Right ventricle myocardium superior (tissue), 1 donor: ENCODE measurements at regions not wholly inside any gene's neighbourhood (a gene's known extent, or its start where the extent isn't known, plus 50 kb on each side); places are given as distances from the start of the nearest gene placed in this dataset.
A peak's percentile ranks its signal among the peaks of the same experiment; 100 is the strongest.
"Not testable (repeated sequence)": the region's sequence is repeated elsewhere in the genome, so short reads cannot be mapped to it uniquely, and the experiment has no call there.

Source experiments
- ATAC-seq: fragments of 200-7000 bp; cut with Tn5 transposase; one replicate; pipeline ENCODE4 v1.9.1; 2020; ENCODE audit warnings: mild to moderate bottlenecking; ENCODE audit not compliant: poor library complexity
- DNase-seq: peaks from one replicate; pipeline ENCODE4 v3.0.0-alpha.2; 2020
- intact Hi-C: fragments of 100-400 bp; cut with DNase I; formaldehyde crosslinking; loops from one replicate; pipeline ENCODE4 v1.11.2; 2022
- donor health status: DM: no; HTN: yes; CAD: no; lungs with severe emphysema.

DNA sequence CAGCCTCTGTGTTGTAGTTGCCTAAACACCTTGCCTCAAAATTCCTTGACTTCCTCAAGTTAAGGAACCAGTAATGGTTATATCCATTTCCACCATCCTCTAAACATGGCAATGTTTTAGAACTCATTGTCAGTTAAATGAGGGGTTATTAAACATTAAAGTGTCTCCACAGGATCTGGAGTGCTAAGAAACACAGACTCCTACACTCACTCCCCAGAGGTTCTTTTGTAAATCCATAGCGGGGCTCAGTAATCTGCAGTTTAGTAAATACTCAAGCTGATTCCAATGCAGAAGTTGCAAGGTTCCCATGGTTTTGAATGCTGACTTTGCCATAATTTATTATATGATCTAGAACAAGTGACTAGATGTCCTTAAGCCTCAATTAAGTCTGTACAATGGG is 245.5 kb downstream of the GPAT3 start:
- DNase-seq = no peak
- intact Hi-C loops = loop anchor here (2.0 kb wide), 1 partner anchor 65 kb away; no protein-coding TSS in a partner anchor
- no peak for ATAC-seq

DNA sequence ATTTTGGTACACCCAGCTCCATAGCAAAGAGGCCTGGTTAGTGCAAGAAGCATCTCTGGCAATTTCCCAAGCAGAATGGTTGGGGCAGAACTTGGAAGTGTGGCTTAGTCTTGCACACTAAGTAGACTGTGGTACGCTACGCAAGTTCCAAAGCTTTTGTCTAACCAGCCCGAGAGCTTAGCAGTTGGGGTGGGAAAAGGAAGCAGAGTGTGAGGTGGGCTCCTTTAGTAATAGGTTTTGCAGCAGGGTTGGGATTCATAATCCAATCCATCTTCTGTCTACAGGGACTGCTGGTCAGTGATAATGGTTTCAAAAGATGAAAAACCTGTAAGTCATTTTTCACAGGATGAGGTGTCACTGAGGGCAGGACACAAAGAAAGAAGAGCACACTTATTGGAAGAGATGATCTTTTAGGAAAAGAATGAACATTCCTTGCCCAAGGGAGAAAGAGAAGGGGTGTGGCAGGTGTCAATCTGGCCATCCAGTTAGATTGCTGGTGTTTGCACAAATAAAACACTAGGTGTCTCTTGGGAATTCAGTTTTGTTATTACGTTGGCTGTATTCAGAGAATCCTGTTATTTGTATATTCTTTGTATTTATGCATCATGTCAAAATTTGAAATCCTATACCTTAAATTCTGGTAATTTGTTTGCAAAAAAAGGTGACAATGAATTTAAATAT is 244.3 kb downstream of the GPAT3 start:
- no peak for ATAC-seq
- intact Hi-C loops = loop anchor here (2.0 kb wide), 1 partner anchor 67 kb away; no protein-coding TSS in a partner anchor
- no peak for DNase-seq

DNA sequence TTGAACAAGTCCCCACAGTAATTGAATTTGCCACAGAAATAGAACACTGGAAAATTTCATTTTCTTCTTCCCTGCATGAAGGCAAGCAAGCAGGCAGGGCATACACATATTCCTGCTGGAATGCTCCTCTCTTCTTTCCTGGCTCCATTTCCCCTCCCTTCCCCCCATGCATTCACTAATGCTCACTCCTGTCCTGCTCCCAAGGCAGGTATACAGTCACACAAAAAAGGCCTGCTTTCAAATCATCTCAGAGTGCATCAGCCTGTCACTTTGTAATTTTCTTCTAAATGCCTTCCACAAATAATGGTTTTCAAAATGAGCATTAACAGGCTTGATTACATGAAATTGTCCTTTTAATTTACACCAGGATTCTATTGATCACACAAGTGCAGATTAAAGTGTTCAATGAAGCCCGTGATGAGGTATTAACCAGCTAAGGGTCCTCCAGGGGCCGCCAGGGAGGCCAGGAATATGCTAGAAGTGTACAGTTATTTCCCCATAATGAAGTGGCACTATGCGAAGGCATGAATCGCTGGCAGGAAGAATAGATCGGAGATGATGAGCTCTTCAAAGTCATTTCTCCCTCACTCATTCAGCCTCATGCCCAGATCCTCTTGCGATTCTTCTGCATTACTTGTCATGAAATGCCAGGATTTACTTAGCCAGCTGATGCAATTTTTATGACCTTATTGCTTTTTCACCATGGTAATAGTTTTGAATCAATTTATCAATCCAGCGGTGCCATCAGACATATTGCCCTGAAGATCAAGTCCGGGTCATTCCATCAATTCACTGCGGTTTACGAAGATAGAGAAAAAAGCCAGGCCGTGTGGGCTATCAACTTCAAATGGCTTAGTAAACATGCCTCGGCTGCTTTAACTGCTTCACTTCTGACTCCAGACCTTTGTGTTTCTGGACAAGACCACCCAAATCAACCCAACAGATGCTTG is 243.5 kb downstream of the GPAT3 start:
- intact Hi-C loops = loop anchor here (2.0 to 10.0 kb wide), 2 partner anchors 67 to 725 kb away; no protein-coding TSS in a partner anchor
- ATAC-seq (no peak), DNase-seq (no peak)

DNA sequence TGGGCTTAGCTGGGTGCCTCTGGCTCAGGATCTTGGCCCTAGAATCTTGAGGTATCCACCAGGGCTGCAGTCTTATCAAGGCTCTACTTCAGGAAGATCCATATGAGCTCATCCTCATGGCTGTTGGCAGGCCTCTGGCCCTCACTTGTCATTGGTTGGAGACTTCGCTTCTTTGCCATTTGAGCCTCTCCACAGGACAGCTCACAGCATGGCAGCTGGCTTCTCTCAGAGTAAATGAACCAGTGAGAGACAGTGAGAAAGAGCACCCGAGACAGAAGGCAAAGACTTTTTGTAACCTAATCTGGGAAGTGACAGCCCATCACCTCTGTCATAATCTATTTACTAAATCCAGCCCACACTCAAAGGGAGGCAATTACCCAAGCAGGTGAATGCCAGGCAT is 236.8 kb downstream of the GPAT3 start:
- intact Hi-C loops = loop anchor here (10.0 kb wide), 1 partner anchor 732 kb away; no protein-coding TSS in a partner anchor
- no peak for DNase-seq
- no peak for ATAC-seq

DNA sequence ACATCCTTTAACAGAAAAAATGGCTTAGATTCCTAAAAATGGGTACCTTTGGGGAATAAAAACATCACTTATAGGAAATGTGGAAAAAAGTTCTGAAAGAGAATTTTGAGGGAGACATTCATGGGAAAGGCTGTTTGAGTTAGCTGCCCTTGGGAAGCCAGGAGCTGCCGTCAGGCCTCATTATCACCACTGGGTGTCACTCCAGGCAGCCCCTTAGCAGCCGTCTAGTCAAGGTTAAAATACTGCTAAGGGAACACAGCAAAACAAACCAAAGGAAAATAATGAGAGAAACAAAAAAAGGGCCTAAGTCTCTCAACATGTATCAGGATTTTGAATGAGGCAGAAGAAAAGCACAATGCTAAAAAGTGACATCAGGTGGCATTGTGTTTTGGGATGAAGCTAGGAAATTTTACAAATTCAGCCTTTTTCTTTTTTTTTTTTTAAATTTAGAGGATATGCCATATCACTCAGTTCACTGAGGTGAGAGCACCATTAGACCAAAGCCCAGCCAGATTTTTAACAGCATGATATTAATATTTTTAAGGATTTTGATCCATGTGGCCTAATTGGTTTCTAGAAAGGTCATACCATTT is 235.3 kb downstream of the GPAT3 start:
- intact Hi-C loops = loop anchor here (10.0 kb wide), 1 partner anchor 734 kb away; no protein-coding TSS in a partner anchor
- ATAC-seq = peak; percentile 85
- peak; percentile 45 for DNase-seq

DNA sequence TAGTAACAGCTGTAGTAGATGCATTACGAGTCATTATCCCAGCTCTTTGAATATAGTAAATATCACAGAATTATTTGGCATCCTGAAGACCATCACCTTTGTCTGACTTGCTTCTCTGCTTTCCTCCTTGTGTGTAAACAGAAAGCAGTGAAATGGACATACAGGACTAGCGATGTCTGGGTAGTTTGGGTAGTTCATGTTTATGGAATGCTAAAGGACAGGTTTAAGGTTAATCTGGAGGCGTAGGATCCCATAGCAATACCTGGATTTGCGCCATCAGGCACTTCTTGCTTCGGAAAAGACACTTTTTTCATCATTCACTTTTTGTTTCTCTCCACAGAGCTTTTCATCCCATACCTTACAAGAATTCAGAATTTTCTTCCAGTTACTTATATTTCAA is 232.2 kb downstream of the GPAT3 start:
- no peak for ATAC-seq
- no peak for DNase-seq
- intact Hi-C loops = no loop called here

DNA sequence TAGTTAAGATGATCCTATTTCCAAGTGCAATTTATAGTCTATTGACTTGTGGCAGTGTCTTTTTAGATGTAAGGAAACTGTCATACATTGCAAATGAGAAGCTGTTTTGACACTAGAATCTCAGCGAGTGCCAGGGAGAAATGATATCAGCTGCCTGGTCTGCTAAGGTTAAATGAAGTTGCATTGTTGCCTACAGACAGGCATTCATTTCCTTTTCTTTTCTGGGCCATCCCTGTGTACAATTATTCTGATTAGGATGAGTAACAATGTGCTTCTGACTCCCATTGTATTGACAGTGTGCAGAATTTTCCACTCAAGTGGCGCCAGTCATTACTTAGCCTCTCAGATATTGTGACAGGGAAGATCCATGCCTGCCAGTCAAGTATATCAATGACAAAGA is 231.2 kb downstream of the GPAT3 start:
- DNase-seq (no peak), ATAC-seq (no peak)
- intact Hi-C loops = no loop called here

DNA sequence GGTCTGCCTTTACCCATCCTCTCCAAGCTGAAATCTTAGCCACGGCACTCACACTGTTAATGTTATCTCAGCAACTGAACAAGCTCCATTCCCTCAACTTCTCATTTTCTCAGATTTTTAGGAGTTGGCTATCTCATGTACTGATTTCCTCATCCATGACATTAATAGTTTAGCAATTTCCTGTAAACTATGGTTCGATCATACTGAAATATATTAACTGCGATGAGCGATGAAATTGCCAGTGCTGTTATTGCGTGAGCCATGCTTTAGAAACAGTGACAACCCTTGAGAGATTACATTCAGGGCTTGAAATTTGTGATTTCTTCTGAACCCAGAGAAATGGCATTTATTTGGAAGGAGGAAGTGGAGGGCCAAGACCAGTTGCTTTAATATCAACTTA is 223.7 kb downstream of the GPAT3 start:
- DNase-seq = no peak
- no peak for ATAC-seq
- intact Hi-C loops = no loop called here

DNA sequence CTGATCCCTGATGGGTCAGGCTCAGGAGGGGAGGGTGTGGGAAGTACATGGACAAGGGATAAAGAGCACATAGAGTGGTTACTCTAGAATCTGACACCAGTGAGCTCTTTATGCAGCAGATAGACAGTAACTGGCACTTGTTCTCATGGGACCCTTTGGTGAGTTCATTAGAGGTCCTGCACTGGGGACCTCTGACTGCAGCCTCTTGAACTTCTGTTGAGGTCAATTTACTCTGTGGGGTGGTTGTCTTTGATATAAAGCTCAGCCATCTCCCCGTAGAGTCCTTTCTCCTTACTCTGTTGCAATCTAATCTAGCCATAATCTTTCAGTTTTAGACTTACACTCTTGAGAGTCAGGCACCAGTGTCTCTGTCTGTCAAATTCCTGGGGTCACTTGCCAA is 222.4 kb downstream of the GPAT3 start:
- intact Hi-C loops = no loop called here
- DNase-seq (no peak), ATAC-seq (no peak)

DNA sequence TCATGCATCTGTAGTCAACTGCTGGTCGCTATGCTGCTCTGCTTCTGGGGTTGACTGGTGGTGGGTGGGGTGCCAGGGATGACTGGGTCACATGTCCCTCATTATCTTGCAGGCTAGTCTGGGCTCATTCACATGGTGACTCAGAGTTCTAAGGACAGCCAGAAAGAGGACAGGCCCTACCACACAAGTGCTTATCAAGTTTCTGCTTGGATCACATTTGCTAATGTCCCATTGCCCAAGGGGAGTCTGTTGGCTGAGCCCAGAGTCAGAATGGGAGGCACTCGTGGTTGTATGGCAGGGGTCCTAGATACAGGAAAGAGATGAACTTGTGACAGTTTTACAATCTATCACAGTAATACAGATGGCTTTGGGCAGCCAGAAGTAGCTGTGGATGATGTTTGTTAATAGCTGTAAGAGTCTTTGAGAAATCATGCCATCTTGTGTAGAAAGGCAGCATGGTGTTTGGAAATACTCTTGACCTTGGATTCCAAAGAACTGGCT is 221.3 kb downstream of the GPAT3 start:
- DNase-seq = no peak
- no peak for ATAC-seq
- intact Hi-C loops = no loop called here

DNA sequence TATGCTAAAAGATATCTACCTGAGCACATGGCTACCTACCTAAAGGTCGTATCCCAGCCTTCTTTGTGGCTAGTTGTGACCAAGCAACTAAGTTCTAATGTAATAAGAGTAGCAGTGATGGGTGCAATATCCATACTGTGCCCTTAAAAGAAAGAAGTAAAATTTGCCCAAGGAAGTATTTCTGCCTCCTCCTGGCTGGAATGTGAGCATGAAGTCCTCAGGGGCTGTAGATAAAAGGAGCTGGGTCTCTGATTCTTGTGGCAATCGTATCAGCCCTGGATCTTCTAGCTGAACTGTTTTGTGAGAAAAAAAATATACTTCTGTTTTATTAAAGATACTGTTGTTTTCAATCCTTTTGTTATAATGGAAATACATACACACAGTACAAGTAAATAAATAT is 217.4 kb downstream of the GPAT3 start:
- DNase-seq = no peak
- ATAC-seq = no peak
- intact Hi-C loops = no loop called here

DNA sequence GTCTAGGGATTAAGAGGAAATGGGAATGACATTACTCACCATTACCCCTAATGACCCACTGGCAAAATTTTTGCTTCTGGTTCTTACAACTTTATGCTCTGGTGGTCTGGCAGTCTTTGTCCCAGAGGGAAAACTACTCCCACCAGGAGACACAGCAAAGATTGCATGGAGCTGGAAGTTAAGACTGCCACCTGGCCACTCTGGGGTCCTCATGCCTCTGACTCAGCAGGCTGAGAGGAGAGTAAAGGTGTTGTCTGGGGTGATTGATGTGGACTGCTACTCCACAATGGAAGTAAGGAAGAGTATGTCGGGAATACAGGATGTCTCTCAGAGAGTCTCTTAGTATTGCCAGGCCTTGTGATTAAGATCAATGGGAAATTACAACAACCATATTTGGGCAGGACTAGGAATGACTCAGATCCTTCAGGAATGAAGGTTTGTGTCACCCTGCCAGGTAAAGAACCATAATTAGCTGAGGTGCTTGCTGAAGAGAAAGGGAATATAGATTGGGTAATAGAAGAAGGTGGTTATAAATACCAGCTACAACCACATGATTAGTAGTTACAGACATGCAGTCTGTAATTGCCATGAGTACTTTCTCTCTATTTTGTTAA is 215.5 kb downstream of the GPAT3 start:
- DNase-seq = no peak
- no peak for ATAC-seq
- intact Hi-C loops = no loop called here

DNA sequence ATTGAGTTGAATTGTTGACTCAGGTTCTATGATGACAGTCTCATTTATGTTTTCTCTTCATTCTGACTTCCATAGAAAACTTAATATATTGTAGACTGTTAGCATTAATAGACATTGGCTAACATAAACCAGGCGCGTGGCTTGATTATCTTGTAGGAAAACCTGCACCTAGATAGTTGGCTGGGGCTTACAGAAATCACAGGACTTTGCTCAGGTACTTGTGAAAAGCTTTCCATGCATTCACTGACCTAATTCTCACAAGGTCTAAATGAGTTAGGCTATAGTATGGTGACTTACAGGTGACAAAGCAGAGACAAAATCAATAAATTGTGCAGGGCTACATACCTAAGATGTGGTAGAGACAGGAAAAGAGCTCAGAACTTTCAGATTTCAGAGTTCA is 212.8 kb downstream of the GPAT3 start:
- intact Hi-C loops = no loop called here
- ATAC-seq (no peak), DNase-seq (no peak)

DNA sequence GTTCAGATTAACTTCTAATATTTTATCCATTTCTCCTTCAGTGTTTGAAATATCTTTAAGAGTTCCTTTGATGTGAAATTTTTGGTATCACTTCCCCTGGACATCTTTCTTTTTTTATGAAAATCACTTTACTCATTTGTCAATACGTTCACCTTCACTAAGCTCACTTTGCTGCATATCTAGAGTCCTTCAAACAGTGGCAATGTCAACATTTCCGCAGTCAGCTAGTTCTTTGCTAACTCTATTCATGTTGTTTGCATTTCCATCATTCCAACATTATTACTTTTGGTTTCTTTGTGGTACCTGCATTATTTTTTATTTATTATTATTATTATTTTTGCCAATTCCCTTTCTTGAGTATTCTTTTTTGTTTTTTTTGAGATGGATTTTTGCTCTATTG is 203.0 kb downstream of the GPAT3 start:
- no peak for DNase-seq
- no peak for ATAC-seq
- intact Hi-C loops = no loop called here

DNA sequence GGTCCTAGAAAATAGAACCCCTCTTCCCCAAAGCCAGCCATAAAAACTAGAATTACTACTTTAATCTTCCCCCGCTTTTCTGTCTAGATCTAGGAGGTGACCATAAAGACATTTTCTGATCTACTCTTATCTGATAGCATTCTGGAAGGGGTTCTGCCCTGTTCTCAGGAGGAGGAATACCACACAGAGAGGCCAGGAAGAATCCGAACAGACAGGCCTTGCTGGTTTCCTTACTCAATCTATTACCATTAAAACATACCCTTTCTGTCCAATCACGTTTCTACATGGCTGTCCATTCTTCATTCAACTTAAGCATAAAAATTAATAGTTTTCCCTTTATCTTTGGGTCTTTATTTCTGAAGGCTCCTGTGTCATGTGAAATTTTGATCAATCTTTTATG is 198.7 kb downstream of the GPAT3 start:
- intact Hi-C loops = no loop called here
- ATAC-seq (no peak), DNase-seq (no peak)

DNA sequence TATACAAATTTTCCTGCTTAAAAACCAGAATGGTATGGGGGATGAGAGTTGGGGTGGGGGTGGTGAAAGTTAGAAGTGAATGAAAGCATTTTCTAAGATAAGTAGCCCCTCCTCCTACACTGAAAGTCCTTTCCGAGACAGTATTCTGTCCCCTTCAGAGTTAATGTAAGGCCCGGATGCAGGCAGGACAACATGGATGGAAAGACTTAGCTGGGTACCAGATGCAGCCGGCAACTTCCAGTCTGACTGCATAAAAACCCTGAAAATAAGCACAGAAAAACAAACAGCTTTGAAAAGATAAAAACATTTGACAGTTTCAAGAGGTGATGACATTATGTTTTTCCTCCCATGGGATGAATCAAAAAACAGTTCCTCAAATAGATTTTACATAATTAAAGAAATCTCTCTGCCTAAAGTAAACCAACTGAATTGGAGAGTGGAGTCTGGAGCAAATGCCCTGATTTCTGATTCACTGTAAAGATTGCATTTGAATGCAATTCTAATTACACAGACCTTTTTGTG is 196.3 kb downstream of the GPAT3 start:
- DNase-seq (no peak), ATAC-seq (no peak)
- intact Hi-C loops = no loop called here

DNA sequence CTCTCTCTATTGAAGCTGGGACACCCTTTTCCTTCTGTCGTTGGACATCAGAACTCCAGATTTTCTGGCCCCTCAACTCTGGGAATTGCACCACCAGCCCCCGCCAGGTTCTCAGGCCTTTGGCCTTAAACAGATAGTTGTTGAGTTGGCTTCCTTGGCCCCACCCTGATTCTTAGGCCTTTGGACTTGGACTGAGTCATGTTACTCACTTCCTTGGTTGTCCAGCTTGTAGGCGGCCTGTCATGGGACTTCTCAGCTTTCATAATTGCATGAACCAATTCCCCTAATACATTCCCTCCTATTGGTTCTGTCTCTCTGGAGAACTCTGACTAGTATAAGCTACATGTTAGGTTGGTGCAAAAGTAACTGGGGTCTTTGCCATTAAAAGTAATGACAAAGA is 195.7 kb downstream of the GPAT3 start:
- DNase-seq (no peak), ATAC-seq (no peak)
- intact Hi-C loops = no loop called here

DNA sequence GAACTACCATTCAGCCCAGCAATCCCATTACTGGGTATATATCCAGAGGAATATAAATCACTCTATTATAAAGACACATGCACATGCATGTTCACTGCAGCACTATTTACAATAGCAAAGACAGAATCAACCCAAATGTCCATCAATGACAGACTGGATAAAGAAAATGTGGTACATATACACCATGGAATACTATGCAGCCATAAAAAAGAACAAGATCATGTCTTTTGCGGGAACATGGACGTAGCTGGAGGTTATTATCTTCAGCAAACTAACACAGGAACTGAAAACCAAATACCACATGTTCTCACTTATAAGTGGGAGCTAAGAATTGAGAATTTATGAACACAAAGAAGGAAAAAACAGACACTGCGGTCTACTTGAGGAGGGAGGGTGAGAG is 195.1 kb downstream of the GPAT3 start:
- DNase-seq, ATAC-seq, intact Hi-C loops: not testable (repeated sequence)

DNA sequence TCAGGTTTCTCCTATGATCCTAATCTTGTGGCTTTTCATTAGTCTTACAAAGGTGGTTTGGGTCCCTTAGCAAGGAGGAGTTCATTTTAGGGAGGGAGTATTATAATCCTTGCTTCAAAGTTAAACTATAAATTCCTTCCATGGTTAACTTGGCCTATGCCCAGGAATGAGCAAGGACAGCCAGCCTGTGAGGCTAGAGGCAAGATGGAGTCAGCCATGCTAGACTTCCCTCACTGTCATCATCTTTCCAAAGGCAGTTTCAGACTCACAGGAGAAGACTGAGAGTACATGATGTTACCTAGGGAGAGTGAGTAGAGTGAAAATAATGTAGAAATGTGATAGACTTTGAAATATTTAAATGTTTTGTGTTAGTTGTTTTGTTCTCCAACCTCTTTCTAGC is 192.3 kb downstream of the GPAT3 start:
- DNase-seq = no peak
- intact Hi-C loops = no loop called here
- no peak for ATAC-seq
